ENCODE measurements at regions not wholly inside any gene's neighbourhood (a gene's known extent, or its start where the extent isn't known, plus 50 kb on each side); places are given as distances from the start of the nearest gene placed in this dataset.

DNA sequence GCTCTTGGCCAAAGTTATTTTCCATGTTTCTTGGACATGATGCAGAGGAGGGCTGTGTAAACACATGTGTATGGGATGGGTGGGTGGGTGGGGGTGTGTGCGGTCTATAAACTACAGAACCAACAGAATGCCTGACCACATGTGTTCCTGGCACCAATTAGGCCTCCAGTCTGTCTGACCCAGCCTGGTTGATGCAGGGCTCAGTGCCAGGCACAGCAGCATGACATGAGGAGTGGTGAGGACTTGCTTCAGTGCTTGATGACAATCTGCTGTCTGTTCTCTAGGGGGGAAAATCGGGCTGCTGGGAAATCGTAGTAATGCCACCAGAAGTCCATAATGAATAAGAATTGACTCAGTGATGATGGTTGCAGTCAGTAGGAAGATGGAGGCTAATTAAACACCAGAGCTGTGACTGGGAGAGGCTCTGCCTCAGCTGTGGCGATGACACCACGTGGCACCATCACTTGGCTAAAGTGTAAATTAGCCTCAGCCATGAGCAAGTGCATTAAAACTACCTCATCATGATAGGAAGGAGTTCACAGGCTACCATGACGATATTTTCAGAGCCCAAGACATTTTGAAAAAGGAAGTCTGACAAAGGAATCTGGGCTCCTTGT lies 260.1 kb upstream of the PODXL start:
- Histone ChIP-seq H4K91ac (ENCODE audit: insufficient read depth, low read depth, low read length) (no peak overlapping the region), H2BK15ac (ENCODE audit: low read depth, low read length) (no peak overlapping the region), H3K4me2 (ENCODE audit: low read depth, low read length) (no peak overlapping the region), H3K4me3 (ENCODE audit: insufficient read depth, low read depth, low read length) (no peak overlapping the region), H3K27ac (ENCODE audit: insufficient read depth, low read length) (no peak overlapping the region), H4K5ac (ENCODE audit: low read depth, low read length) (no peak overlapping the region), H3K9ac (ENCODE audit: low read depth, low read length) (no peak overlapping the region), H3K27me3 (ENCODE audit: control insufficient read depth, insufficient read depth, low read length) (no peaks in the 10 kb centered on the region), H2AK5ac (ENCODE audit: low read depth, low read length) (no peak overlapping the region), H3K14ac (replicated peaks; ENCODE audit: low read depth, low read length) (no peak overlapping the region), H3K79me1 (ENCODE audit: low read depth in 1 of 2, low read length in 2 of 2) (no peaks in the 10 kb centered on the region), H4K8ac (ENCODE audit: low read depth in 2 of 2, low read length in 2 of 2) (no peak overlapping the region), H2BK120ac (ENCODE audit: low read depth, low read length) (no peak overlapping the region), H3K23ac (ENCODE audit: low read depth, low read length) (no peak overlapping the region), H3K4me1 (ENCODE audit: control insufficient read depth, insufficient read depth, low read length) (no peaks in the 10 kb centered on the region), H2AK9ac (replicated peaks; ENCODE audit: low read depth, low read length, poor library complexity) (no peak overlapping the region), H4K20me1 (ENCODE audit: insufficient read depth, low read length) (no peaks in the 10 kb centered on the region), H3K18ac (ENCODE audit: low read depth, low read length) (no peak overlapping the region), H2BK20ac (ENCODE audit: low read depth, low read length) (no peak overlapping the region), H2BK5ac (ENCODE audit: low read depth, low read length, poor library complexity, severe bottlenecking) (no peak overlapping the region), H3K56ac (ENCODE audit: extremely low read depth, insufficient read depth, low read length) (no peak overlapping the region), H3K9me1 (ENCODE audit: insufficient read depth, low read length) (no peaks in the 10 kb centered on the region), H3K9me3 (ENCODE audit: control insufficient read depth, insufficient read depth, low read length) (no peaks in the 10 kb centered on the region), H3K36me3 (ENCODE audit: control insufficient read depth, insufficient read depth, low read length) (no peaks in the 10 kb centered on the region), H3K4ac (ENCODE audit: low read depth, low read length) (no peak overlapping the region), H2AFZ (replicated peaks; ENCODE audit: low read length, poor library complexity) (no peak overlapping the region)
- BruUV-seq (replicated peaks), result no TSS peak
- in situ Hi-C loops (cut with MboI; ENCODE audit: low sequenced_read_pairs) (no loop called here), dilution Hi-C loops (cut with HindIII; ENCODE audit: low sequenced_read_pairs, unreplicated experiment) (no loop called here), intact Hi-C loops (cut with micrococcal nuclease) (no loop called here)
- POLR2A ChIA-PET (ENCODE audit: unreplicated experiment), result no interaction called here
- TF ChIP-seq FOS (IDR thresholded peaks at IDR 0.05; ENCODE audit: low read depth, low read length) (no peak), RFX5 (IDR thresholded peaks at IDR 0.05; ENCODE audit: low read depth, low read length) (no peak), SMC3 (IDR thresholded peaks at IDR 0.05; ENCODE audit: low read depth, low read length) (no peak)
- no peak for DNase-seq
- ATAC-seq (ENCODE audit: low read depth), result no peak
- CTCF ChIA-PET, result no interaction called here
- WGBS, 2 experiments (ENCODE audit: extremely low coverage in 2 of 2, insufficient read length in 1 of 2), result no CpG with 5 or more reads among the region's 6 CpGs

Measured in IMR-90 (cell line).